ENCODE measurements at regions not wholly inside any gene's neighbourhood (a gene's known extent, or its start where the extent isn't known, plus 50 kb on each side); places are given as distances from the start of the nearest gene placed in this dataset.
"Not testable (repeated sequence)": the region's sequence is repeated elsewhere in the genome, so short reads cannot be mapped to it uniquely, and the experiment has no call there.

GRCh38 chr3:3919316-3919715, 120.1 kb downstream of the LRRN1 start:
- Histone ChIP-seq H3K4me1 (ENCODE audit: insufficient read depth, low read length) (no peaks in the 10 kb centered on the region), H3K9me3 (ENCODE audit: low read depth, low read length) (peaks cover 4% of the 10 kb centered on the region), H3K79me2 (ENCODE audit: insufficient read depth, low read length) (no peaks in the 10 kb centered on the region), H3K36me3 (ENCODE audit: insufficient read depth, low read length) (no peaks in the 10 kb centered on the region), H4K20me1 (ENCODE audit: insufficient read depth, low read length) (no peaks in the 10 kb centered on the region), H3K27me3 (ENCODE audit: insufficient read depth, low read length) (no peaks in the 10 kb centered on the region), H3K27ac (ENCODE audit: low read depth, low read length) (no peak overlapping the region), H2AFZ (ENCODE audit: low read length) (no peak overlapping the region), H3K4me2 (ENCODE audit: insufficient read depth, low read length) (no peak overlapping the region), H3K4me3 (ENCODE audit: insufficient read depth, low read length) (no peak overlapping the region)
- TF ChIP-seq, protein P1, sequence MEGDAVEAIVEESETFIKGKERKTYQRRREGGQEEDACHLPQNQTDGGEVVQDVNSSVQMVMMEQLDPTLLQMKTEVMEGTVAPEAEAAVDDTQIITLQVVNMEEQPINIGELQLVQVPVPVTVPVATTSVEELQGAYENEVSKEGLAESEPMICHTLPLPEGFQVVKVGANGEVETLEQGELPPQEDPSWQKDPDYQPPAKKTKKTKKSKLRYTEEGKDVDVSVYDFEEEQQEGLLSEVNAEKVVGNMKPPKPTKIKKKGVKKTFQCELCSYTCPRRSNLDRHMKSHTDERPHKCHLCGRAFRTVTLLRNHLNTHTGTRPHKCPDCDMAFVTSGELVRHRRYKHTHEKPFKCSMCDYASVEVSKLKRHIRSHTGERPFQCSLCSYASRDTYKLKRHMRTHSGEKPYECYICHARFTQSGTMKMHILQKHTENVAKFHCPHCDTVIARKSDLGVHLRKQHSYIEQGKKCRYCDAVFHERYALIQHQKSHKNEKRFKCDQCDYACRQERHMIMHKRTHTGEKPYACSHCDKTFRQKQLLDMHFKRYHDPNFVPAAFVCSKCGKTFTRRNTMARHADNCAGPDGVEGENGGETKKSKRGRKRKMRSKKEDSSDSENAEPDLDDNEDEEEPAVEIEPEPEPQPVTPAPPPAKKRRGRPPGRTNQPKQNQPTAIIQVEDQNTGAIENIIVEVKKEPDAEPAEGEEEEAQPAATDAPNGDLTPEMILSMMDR (IDR thresholded peaks at IDR 0.05; ENCODE audit: extremely low read depth, low read depth, low read length), result no peak
- DNase-seq (ENCODE audit: insufficient read length, low spot score, missing footprints), result no peak

- Histone ChIP-seq H3K36me3 (ENCODE audit: insufficient read depth, low read length) (no peaks in the 10 kb centered on the region), H3K27me3 (ENCODE audit: insufficient read depth, low read length) (no peaks in the 10 kb centered on the region), H3K27ac (ENCODE audit: low read depth, low read length) (no peak overlapping the region), H3K4me1 (ENCODE audit: insufficient read depth, low read length) (no peaks in the 10 kb centered on the region), H3K4me3 (ENCODE audit: insufficient read depth, low read length) (no peak overlapping the region), H2AFZ (ENCODE audit: low read length) (no peak overlapping the region), H4K20me1 (ENCODE audit: insufficient read depth, low read length) (no peaks in the 10 kb centered on the region), H3K4me2 (ENCODE audit: insufficient read depth, low read length) (no peak overlapping the region), H3K9me3 (ENCODE audit: low read depth, low read length) (no peaks in the 10 kb centered on the region), H3K79me2 (ENCODE audit: insufficient read depth, low read length) (no peaks in the 10 kb centered on the region)
- DNase-seq (ENCODE audit: insufficient read length, low spot score, missing footprints), result no peak
- TF ChIP-seq, protein P1 (IDR thresholded peaks at IDR 0.05; ENCODE audit: extremely low read depth, low read depth, low read length), result no peak
These were observed 124.4 kb downstream of the LRRN1 start for GRCh38 chr3:3923619-3924018.

DNA sequence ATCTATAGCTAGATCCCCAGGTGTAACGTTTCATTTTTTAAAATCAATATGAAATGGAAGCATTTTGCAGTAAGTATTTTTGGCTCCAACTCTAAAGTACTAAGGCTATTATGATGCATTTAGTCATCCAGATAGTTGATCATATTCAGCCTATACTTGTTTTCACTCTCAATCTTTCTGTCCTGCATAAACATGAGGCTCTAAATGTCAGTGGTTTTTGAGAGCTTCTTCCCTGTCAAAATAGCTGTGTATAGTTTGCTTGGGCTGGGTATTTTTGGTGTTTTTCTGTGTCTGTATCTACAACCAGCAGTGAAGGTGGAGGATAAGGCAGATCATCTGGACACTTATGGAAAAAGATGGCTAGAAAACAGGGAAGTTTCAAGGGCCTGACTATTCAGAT, 128.0 kb downstream of the LRRN1 start:
- no peaks in the 10 kb centered on the region for H4K20me1 ChIP-seq (ENCODE audit: insufficient read depth, low read length)
- no peak overlapping the region for H3K27ac ChIP-seq (ENCODE audit: low read depth, low read length)
- no peak overlapping the region for H2AFZ ChIP-seq (ENCODE audit: low read length)
- no peaks in the 10 kb centered on the region for H3K79me2 ChIP-seq (ENCODE audit: insufficient read depth, low read length)
- TF ChIP-seq, protein P1 (IDR thresholded peaks at IDR 0.05; ENCODE audit: extremely low read depth, low read depth, low read length), result no peak
- H3K4me3 ChIP-seq (ENCODE audit: insufficient read depth, low read length), result no peak overlapping the region
- H3K36me3 ChIP-seq (ENCODE audit: insufficient read depth, low read length), result no peaks in the 10 kb centered on the region
- no peak overlapping the region for H3K4me2 ChIP-seq (ENCODE audit: insufficient read depth, low read length)
- no peaks in the 10 kb centered on the region for H3K9me3 ChIP-seq (ENCODE audit: low read depth, low read length)
- DNase-seq (ENCODE audit: insufficient read length, low spot score, missing footprints), result no peak
- no peaks in the 10 kb centered on the region for H3K27me3 ChIP-seq (ENCODE audit: insufficient read depth, low read length)
- H3K4me1 ChIP-seq (ENCODE audit: insufficient read depth, low read length), result no peaks in the 10 kb centered on the region

- no peak for DNase-seq (ENCODE audit: insufficient read length, low spot score, missing footprints)
- no peaks in the 10 kb centered on the region for H3K36me3 ChIP-seq (ENCODE audit: insufficient read depth, low read length)
These were observed 128.7 kb downstream of the LRRN1 start for GRCh38 chr3:3927965-3928364.

GRCh38 chr3:3941380-3941779, 142.1 kb downstream of the LRRN1 start:
- not testable (repeated sequence) for H3K4me3 ChIP-seq (ENCODE audit: insufficient read depth, low read length); H3K27me3 ChIP-seq (ENCODE audit: insufficient read depth, low read length); H4K20me1 ChIP-seq (ENCODE audit: insufficient read depth, low read length); H2AFZ ChIP-seq (ENCODE audit: low read length); H3K27ac ChIP-seq (ENCODE audit: low read depth, low read length); DNase-seq (ENCODE audit: insufficient read length, low spot score, missing footprints); H3K9me3 ChIP-seq (ENCODE audit: low read depth, low read length); H3K4me1 ChIP-seq (ENCODE audit: insufficient read depth, low read length); H3K4me2 ChIP-seq (ENCODE audit: insufficient read depth, low read length); H3K79me2 ChIP-seq (ENCODE audit: insufficient read depth, low read length); H3K36me3 ChIP-seq (ENCODE audit: insufficient read depth, low read length)

More at GRCh38 chr3:3927965-3928364, 128.7 kb downstream of the LRRN1 start:
- no peaks in the 10 kb centered on the region for H4K20me1 ChIP-seq (ENCODE audit: insufficient read depth, low read length)
- no peaks in the 10 kb centered on the region for H3K79me2 ChIP-seq (ENCODE audit: insufficient read depth, low read length)
- H3K27me3 ChIP-seq (ENCODE audit: insufficient read depth, low read length), result no peaks in the 10 kb centered on the region
- no peak overlapping the region for H3K4me3 ChIP-seq (ENCODE audit: insufficient read depth, low read length)
- H3K9me3 ChIP-seq (ENCODE audit: low read depth, low read length), result no peaks in the 10 kb centered on the region
- TF ChIP-seq, protein P1 (IDR thresholded peaks at IDR 0.05; ENCODE audit: extremely low read depth, low read depth, low read length), result no peak
- no peak overlapping the region for H3K4me2 ChIP-seq (ENCODE audit: insufficient read depth, low read length)
- no peaks in the 10 kb centered on the region for H3K4me1 ChIP-seq (ENCODE audit: insufficient read depth, low read length)
- no peak overlapping the region for H2AFZ ChIP-seq (ENCODE audit: low read length)
- H3K27ac ChIP-seq (ENCODE audit: low read depth, low read length), result no peak overlapping the region
